Liver (tissue), 8 donors: ENCODE measurements at regions not wholly inside any gene's neighbourhood (a gene's known extent, or its start where the extent isn't known, plus 50 kb on each side); places are given as distances from the start of the nearest gene placed in this dataset.

Experiments used
- DNase-seq: peaks from one replicate; pipeline ENCODE4 v3.0.0-alpha.2; 2017; ENCODE audit warnings: low spot score
- H3K27ac ChIP-seq, 2 donors: one replicate each; pipeline ENCODE4 v1.7.0; 2013; ENCODE audit warnings: inconsistent platforms in 2 of 2, low read length in 2 of 2, control low read depth in 1 of 2, low read depth in 1 of 2, mild to moderate bottlenecking in 1 of 2
- H3K27me3 ChIP-seq, 4 donors: one replicate each; pipeline versions ENCODE4 v1.6.1 to v1.7.0; 2013; ENCODE audit warnings: low read length in 3 of 4, inconsistent platforms in 1 of 4, mild to moderate bottlenecking in 1 of 4, moderate library complexity in 1 of 4; ENCODE audit not compliant: control insufficient read depth in 4 of 4, insufficient read depth in 4 of 4
- H3K36me3 ChIP-seq, 4 donors: one replicate each; pipeline versions ENCODE4 v1.6.1 to v1.7.0; 2013; ENCODE audit warnings: low read length in 3 of 4, mild to moderate bottlenecking in 3 of 4, low read depth in 1 of 4, moderate library complexity in 1 of 4; ENCODE audit not compliant: control insufficient read depth in 4 of 4, insufficient read depth in 3 of 4
- H3K4me1 ChIP-seq, 4 donors: one replicate each; pipeline versions ENCODE4 v1.6.1 to v1.7.0; 2013; ENCODE audit warnings: low read length in 3 of 4, mild to moderate bottlenecking in 3 of 4, moderate library complexity in 1 of 4; ENCODE audit not compliant: control insufficient read depth in 4 of 4, insufficient read depth in 4 of 4
- H3K4me3 ChIP-seq, 3 donors: one replicate each; pipeline versions ENCODE4 v1.6.1 to v1.7.0; 2013; ENCODE audit warnings: low read length in 3 of 3, control low read depth in 1 of 3, low read depth in 1 of 3, mild to moderate bottlenecking in 1 of 3
- H3K9ac ChIP-seq, 2 donors: one replicate each; pipeline ENCODE4 v1.7.0; 2013; ENCODE audit warnings: low read length in 2 of 2, mild to moderate bottlenecking in 2 of 2, moderate library complexity in 2 of 2, control low read depth in 1 of 2, low read depth in 1 of 2
- H3K9me3 ChIP-seq, 4 donors: one replicate each; pipeline versions ENCODE4 v1.6.1 to v1.7.0; 2013; ENCODE audit warnings: low read length in 3 of 4; ENCODE audit not compliant: control insufficient read depth in 4 of 4
- CTCF ChIP-seq: fragments of 150-350 bp; IDR thresholded peaks from 2 replicates; pipeline ENCODE4 v1.5.1; 2017; ENCODE audit warnings: improper control_type of control experiment, low read depth, low read length; ENCODE audit not compliant: missing input control
- EGR1 ChIP-seq, 2 donors: IDR thresholded peaks; 2 replicates each; pipeline ENCODE4 v1.6.1; 2016 to 2018; ENCODE audit warnings: antibody characterized with exemption in 2 of 2, low read depth in 2 of 2
- FOXA1 ChIP-seq: IDR thresholded peaks from 2 replicates; pipeline ENCODE4 v1.6.1; 2016; ENCODE audit warnings: antibody characterized with exemption
- FOXA2 ChIP-seq: IDR thresholded peaks from 2 replicates; pipeline ENCODE4 v1.6.1; 2016; ENCODE audit warnings: antibody characterized with exemption
- GABPA ChIP-seq, 2 donors: IDR thresholded peaks in 1 of 2; conservative IDR thresholded peaks in 1 of 2; 2 replicates each; pipeline ENCODE4 v1.6.1; 2016; ENCODE audit warnings: antibody characterized with exemption in 2 of 2, mild to moderate bottlenecking in 1 of 2, moderate library complexity in 1 of 2
- HNF4A ChIP-seq, 2 donors: conservative IDR thresholded peaks; 2 replicates each; pipeline ENCODE4 v1.6.1; 2016; ENCODE audit warnings: antibody characterized with exemption in 2 of 2, mild to moderate bottlenecking in 2 of 2
- HNF4G ChIP-seq: IDR thresholded peaks from 2 replicates; pipeline ENCODE4 v1.6.1; 2016; ENCODE audit warnings: antibody characterized with exemption
- JUND ChIP-seq, 2 donors: IDR thresholded peaks; 2 replicates each; pipeline ENCODE4 v1.6.1; 2016; ENCODE audit warnings: antibody characterized with exemption in 2 of 2
- NR2F2 ChIP-seq: IDR thresholded peaks from 2 replicates; pipeline ENCODE4 v1.6.1; 2016; ENCODE audit warnings: antibody characterized with exemption
- RXRA ChIP-seq, 2 donors: IDR thresholded peaks; 2 replicates each; pipeline ENCODE4 v1.6.1; 2017 to 2018; ENCODE audit warnings: antibody characterized with exemption in 2 of 2, mild to moderate bottlenecking in 1 of 2
- SP1 ChIP-seq: IDR thresholded peaks from 2 replicates; pipeline ENCODE4 v1.6.1; 2018; ENCODE audit warnings: antibody characterized with exemption, mild to moderate bottlenecking
- TAF1 ChIP-seq: conservative IDR thresholded peaks from 2 replicates; pipeline ENCODE4 v1.6.1; 2016; ENCODE audit warnings: antibody characterized with exemption, mild to moderate bottlenecking
- YY1 ChIP-seq: IDR thresholded peaks from 2 replicates; pipeline ENCODE4 v1.6.1; 2016; ENCODE audit warnings: antibody characterized with exemption, mild to moderate bottlenecking
- ZBTB33 ChIP-seq: IDR thresholded peaks from 2 replicates; pipeline ENCODE4 v1.6.1; 2016; ENCODE audit warnings: antibody characterized with exemption
- WGBS: extraction: QIAGEN DNeasy Blood & Tissue Kit; methylation state at CpG from one replicate; pipeline ENCODE4 v1.1.7; 2013; 5-methylcytosine and 5-hydroxymethylcytosine counted together
- TF ChIP-seq, protein P1 (sequence below): IDR thresholded peaks from 2 replicates; pipeline ENCODE4 v1.6.1; 2016; ENCODE audit warnings: antibody characterized with exemption
- TF ChIP-seq, protein P2 (sequence below): IDR thresholded peaks from 2 replicates; pipeline ENCODE4 v1.6.1; 2016; ENCODE audit warnings: antibody characterized with exemption, mild to moderate bottlenecking
- TF ChIP-seq, protein P3 (sequence below): IDR thresholded peaks from 2 replicates; pipeline ENCODE4 v1.6.1; 2016; ENCODE audit warnings: antibody characterized with exemption
- donor health status: healthy.
- donor health status: healthy.
- donor health status: healthy.
- donor health status: healthy.
- donor health status: healthy.

DNA sequence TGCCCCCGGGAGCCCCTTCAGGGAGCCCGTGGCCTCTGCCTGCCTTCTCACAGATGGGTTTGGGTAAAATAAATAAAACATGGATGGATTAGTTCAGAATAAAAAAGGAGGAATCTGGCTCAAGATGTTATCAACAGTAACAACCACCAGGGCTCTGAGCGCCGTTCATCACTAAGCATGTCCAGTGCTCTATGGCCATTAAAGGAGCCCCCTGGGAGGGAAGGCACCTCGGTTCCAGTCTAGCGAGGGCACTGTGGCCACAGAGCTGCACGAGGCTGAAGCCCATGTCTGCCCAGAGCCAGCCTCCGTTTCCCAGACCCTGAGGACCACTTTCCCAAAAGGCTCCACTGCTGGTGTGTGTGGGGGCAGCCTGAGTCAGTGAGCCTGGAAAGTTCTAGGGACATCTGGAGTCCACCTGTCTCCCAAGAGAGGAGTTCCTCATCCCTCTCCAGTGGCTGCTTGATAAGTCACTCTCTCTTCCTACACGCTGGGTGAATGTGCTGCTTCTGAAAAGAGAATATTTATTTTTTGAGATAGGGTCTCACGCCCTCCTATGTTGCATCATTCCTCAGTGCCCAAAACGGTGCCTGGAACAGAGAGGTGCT, 614.6 kb downstream of the TBC1D22A start (continued):
- no peak for TF ChIP-seq CTCF
- TF ChIP-seq FOXA2, result no peak
- TF ChIP-seq HNF4G, result no peak
- TF ChIP-seq, protein P1, sequence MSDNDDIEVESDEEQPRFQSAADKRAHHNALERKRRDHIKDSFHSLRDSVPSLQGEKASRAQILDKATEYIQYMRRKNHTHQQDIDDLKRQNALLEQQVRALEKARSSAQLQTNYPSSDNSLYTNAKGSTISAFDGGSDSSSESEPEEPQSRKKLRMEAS, result no peak

DNA sequence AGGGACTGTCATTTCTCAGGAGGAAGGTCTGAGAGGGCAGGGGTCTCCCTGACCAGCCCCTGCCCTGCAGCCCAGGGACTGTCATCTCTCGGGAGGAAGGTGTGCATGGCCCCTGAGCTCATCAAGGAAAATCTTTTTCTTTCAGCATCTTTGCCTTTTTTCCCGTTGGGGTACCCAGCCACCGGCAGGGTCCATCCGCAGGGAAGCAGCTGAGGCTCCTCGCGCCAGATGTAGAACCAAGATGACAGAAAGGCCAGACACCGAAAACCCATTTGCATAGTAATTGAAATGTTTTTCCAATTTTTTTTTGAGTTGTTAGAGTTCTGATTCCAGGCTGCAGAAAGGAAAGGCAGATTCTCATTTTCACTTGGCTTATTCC, 613.9 kb downstream of the TBC1D22A start:
- H3K36me3 ChIP-seq, result no peaks in the 10 kb centered on the region
- TF ChIP-seq FOXA2 (no peak), RXRA (IDR thresholded peaks at IDR 0.05) (no peak), EGR1 (IDR thresholded peaks at IDR 0.05; ENCODE audit: low read depth in 2 of 2) (no peak), JUND (IDR thresholded peaks at IDR 0.05) (no peak)
- H3K9ac ChIP-seq, result no peak overlapping the region
- peaks cover 0 to 2% (median 0%) of the 10 kb centered on the region in 4 donors for H3K27me3 ChIP-seq
- H3K27ac ChIP-seq, result no peak overlapping the region
- WGBS, result 87% methylated on average over 7 of the region's 7 CpGs
- H3K9me3 ChIP-seq, result no peaks in the 10 kb centered on the region
- H3K4me1 ChIP-seq, result no peaks in the 10 kb centered on the region
- no peak for DNase-seq
- no peak overlapping the region for H3K4me3 ChIP-seq

- Histone ChIP-seq H3K9ac (no peak overlapping the region), H3K27ac (no peak overlapping the region), H3K36me3 (no peaks in the 10 kb centered on the region), H3K4me3 (no peak overlapping the region), H3K9me3 (no peaks in the 10 kb centered on the region), H3K27me3 (peaks cover 0 to 2% (median 0%) of the 10 kb centered on the region in 4 donors), H3K4me1 (no peaks in the 10 kb centered on the region)
- DNase-seq, result no peak
- WGBS, result 74% methylated on average over 25 of the region's 25 CpGs
- TF ChIP-seq GABPA (IDR thresholded peaks at IDR 0.05 in 1 of 2, conservative IDR thresholded peaks at IDR 0.05 in 1 of 2), result no peak
- TF ChIP-seq TAF1, result no peak
- TF ChIP-seq, protein P1, result no peak
- no peak for TF ChIP-seq HNF4A (conservative IDR thresholded peaks at IDR 0.05)
- no peak for TF ChIP-seq FOXA2
- no peak for TF ChIP-seq SP1
- no peak for TF ChIP-seq ZBTB33
- no peak for TF ChIP-seq JUND (IDR thresholded peaks at IDR 0.05)
- no peak for TF ChIP-seq RXRA (IDR thresholded peaks at IDR 0.05)
- TF ChIP-seq NR2F2, result no peak
- TF ChIP-seq, protein P2, sequence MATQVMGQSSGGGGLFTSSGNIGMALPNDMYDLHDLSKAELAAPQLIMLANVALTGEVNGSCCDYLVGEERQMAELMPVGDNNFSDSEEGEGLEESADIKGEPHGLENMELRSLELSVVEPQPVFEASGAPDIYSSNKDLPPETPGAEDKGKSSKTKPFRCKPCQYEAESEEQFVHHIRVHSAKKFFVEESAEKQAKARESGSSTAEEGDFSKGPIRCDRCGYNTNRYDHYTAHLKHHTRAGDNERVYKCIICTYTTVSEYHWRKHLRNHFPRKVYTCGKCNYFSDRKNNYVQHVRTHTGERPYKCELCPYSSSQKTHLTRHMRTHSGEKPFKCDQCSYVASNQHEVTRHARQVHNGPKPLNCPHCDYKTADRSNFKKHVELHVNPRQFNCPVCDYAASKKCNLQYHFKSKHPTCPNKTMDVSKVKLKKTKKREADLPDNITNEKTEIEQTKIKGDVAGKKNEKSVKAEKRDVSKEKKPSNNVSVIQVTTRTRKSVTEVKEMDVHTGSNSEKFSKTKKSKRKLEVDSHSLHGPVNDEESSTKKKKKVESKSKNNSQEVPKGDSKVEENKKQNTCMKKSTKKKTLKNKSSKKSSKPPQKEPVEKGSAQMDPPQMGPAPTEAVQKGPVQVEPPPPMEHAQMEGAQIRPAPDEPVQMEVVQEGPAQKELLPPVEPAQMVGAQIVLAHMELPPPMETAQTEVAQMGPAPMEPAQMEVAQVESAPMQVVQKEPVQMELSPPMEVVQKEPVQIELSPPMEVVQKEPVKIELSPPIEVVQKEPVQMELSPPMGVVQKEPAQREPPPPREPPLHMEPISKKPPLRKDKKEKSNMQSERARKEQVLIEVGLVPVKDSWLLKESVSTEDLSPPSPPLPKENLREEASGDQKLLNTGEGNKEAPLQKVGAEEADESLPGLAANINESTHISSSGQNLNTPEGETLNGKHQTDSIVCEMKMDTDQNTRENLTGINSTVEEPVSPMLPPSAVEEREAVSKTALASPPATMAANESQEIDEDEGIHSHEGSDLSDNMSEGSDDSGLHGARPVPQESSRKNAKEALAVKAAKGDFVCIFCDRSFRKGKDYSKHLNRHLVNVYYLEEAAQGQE, result no peak
- TF ChIP-seq FOXA1, result no peak
- no peak for TF ChIP-seq HNF4G
- no peak for TF ChIP-seq CTCF
- no peak for TF ChIP-seq YY1
- TF ChIP-seq, protein P3, sequence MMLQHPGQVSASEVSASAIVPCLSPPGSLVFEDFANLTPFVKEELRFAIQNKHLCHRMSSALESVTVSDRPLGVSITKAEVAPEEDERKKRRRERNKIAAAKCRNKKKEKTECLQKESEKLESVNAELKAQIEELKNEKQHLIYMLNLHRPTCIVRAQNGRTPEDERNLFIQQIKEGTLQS, result no peak
These were observed 613.3 kb downstream of the TBC1D22A start for GRCh38 chr22:47375621-47376321.
